Kidney (tissue), 13 donors: ENCODE measurements at regions not wholly inside any gene's neighbourhood (a gene's known extent, or its start where the extent isn't known, plus 50 kb on each side); places are given as distances from the start of the nearest gene placed in this dataset.

Experiments used
- DNase-seq, 5 donors: peaks; one replicate each; pipeline ENCODE4 v3.0.0-alpha.2; 2013 to 2020
- FAIRE-seq: peaks from 2 replicates; lab custom pipeline; 2012; peaks lifted over from hg19 to GRCh38; lab: Jason Lieb, UNC
- H3K27ac ChIP-seq, 2 donors: one replicate each; pipeline ENCODE4 v1.7.0; 2013; ENCODE audit warnings: low read depth in 2 of 2, low read length in 2 of 2, inconsistent platforms in 1 of 2
- H3K27me3 ChIP-seq: one replicate; pipeline ENCODE4 v1.7.1; 2013; ENCODE audit warnings: low read length, inconsistent platforms; ENCODE audit not compliant: control insufficient read depth, insufficient read depth
- H3K36me3 ChIP-seq, 3 donors: one replicate each; pipeline versions ENCODE4 v1.7.0 to v1.7.1; 2013; ENCODE audit warnings: low read length in 3 of 3, control low read depth in 1 of 3, inconsistent platforms in 1 of 3; ENCODE audit not compliant: insufficient read depth in 3 of 3, control insufficient read depth in 2 of 3
- H3K4me1 ChIP-seq, 3 donors: one replicate each; pipeline versions ENCODE4 v1.7.0 to v1.7.1; 2013; ENCODE audit warnings: low read length in 3 of 3, inconsistent platforms in 1 of 3, low read depth in 1 of 3; ENCODE audit not compliant: control insufficient read depth in 2 of 3, insufficient read depth in 2 of 3
- H3K4me3 ChIP-seq, 3 donors: one replicate each; pipeline versions ENCODE4 v1.7.0 to v1.8.1; 2013; ENCODE audit warnings: low read length in 3 of 3, control low read depth in 1 of 3, inconsistent platforms in 1 of 3
- H3K9ac ChIP-seq, 3 donors: one replicate each; pipeline versions ENCODE4 v1.7.0 to v1.7.1; 2013; ENCODE audit warnings: low read length in 3 of 3, control low read depth in 1 of 3, inconsistent platforms in 1 of 3
- H3K9me3 ChIP-seq, 3 donors: one replicate each; pipeline versions ENCODE4 v1.7.0 to v1.7.1; 2013; ENCODE audit warnings: low read length in 3 of 3, control low read depth in 1 of 3, inconsistent platforms in 1 of 3; ENCODE audit not compliant: control insufficient read depth in 2 of 3, insufficient read depth in 1 of 3
- CTCF ChIP-seq: IDR thresholded peaks from 3 replicates; pipeline ENCODE4 v1.5.1; 2012; ENCODE audit warnings: mild to moderate bottlenecking, moderate library complexity, borderline replicate concordance; ENCODE audit not compliant: insufficient read depth; ENCODE audit errors: extremely low read depth
- intact Hi-C: fragments of 100-400 bp; cut with DNase I; formaldehyde crosslinking; loops from one replicate; pipeline ENCODE4 v1.11.1; 2022
- donor health status: control.
- donor health status: control.
- donor health status: control.
- donor health status: control.
- donor health status: control.
- donor health status: DM: yes; HTN: yes; CAD: no.
- donor health status: Normal renal cell carcinoma (clear cell type).

- DNase-seq (no peak), FAIRE-seq (no peak)
- Histone ChIP-seq H3K9me3 (no peaks in the 10 kb centered on the region), H3K27ac (no peak overlapping the region), H3K9ac (no peak overlapping the region), H3K4me1 (no peaks in the 10 kb centered on the region), H3K27me3 (no peaks in the 10 kb centered on the region), H3K4me3 (no peak overlapping the region), H3K36me3 (no peaks in the 10 kb centered on the region)
- no peak for TF ChIP-seq CTCF
- intact Hi-C loops, result no loop called here
These were observed 76.8 kb upstream of the CCND1 start for GRCh38 chr11:69563946-69564775.

GRCh38 chr11:69566001-69566400 is 75.0 kb upstream of the CCND1 start:
- Histone ChIP-seq H3K27me3 (no peaks in the 10 kb centered on the region), H3K36me3 (no peaks in the 10 kb centered on the region), H3K9ac (no peak overlapping the region), H3K9me3 (no peaks in the 10 kb centered on the region), H3K4me1 (no peaks in the 10 kb centered on the region), H3K4me3 (no peak overlapping the region), H3K27ac (no peak overlapping the region)
- no peak for DNase-seq
- no peak for FAIRE-seq
- no peak for TF ChIP-seq CTCF
- intact Hi-C loops, result no loop called here

GRCh38 chr11:69567951-69568808 is 72.8 kb upstream of the CCND1 start:
- TF ChIP-seq CTCF, result no peak
- intact Hi-C loops, result no loop called here
- Histone ChIP-seq H3K9me3 (no peaks in the 10 kb centered on the region), H3K4me3 (no peak overlapping the region), H3K4me1 (no peaks in the 10 kb centered on the region), H3K36me3 (no peaks in the 10 kb centered on the region), H3K27ac (no peak overlapping the region), H3K9ac (no peak overlapping the region), H3K27me3 (no peaks in the 10 kb centered on the region)
- FAIRE-seq, result no peak
- DNase-seq, result no peak
